ENCODE measurements at regions not wholly inside any gene's neighbourhood (a gene's known extent, or its start where the extent isn't known, plus 50 kb on each side); places are given as distances from the start of the nearest gene placed in this dataset.

DNA sequence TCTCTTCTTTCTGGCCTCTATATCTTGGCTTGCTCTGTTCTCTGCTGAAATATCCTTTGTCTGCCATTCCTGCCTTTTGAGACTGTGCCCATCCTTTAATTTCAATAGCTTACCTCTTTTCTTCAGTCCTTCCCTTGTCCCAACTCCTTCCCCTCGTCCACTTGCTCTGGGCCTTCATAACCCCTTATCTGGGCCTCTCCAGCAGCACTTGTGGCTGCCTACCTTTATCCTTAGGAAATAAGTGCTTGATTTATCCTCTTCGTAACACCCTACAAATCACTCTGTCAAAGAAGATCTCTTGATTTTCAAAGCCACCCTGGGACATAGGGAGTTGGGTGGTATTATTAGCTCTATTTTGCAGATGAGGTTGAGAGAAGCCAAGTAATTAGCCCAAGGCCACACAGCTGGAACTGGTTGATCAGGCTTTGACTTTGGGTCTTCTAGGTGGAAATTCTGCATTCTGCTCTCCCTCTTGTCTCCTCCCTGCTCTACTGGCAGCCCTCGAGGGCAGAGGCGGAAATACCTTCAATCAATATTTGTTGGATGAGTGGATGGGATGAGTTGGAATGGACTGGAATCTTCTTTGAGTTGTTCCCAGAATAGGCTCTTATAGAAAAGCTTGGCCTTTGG lies 84.0 kb upstream of the TLE3 start:
- TF ChIP-seq, protein P1, sequence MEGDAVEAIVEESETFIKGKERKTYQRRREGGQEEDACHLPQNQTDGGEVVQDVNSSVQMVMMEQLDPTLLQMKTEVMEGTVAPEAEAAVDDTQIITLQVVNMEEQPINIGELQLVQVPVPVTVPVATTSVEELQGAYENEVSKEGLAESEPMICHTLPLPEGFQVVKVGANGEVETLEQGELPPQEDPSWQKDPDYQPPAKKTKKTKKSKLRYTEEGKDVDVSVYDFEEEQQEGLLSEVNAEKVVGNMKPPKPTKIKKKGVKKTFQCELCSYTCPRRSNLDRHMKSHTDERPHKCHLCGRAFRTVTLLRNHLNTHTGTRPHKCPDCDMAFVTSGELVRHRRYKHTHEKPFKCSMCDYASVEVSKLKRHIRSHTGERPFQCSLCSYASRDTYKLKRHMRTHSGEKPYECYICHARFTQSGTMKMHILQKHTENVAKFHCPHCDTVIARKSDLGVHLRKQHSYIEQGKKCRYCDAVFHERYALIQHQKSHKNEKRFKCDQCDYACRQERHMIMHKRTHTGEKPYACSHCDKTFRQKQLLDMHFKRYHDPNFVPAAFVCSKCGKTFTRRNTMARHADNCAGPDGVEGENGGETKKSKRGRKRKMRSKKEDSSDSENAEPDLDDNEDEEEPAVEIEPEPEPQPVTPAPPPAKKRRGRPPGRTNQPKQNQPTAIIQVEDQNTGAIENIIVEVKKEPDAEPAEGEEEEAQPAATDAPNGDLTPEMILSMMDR (IDR thresholded peaks at IDR 0.05): no peak

DNA sequence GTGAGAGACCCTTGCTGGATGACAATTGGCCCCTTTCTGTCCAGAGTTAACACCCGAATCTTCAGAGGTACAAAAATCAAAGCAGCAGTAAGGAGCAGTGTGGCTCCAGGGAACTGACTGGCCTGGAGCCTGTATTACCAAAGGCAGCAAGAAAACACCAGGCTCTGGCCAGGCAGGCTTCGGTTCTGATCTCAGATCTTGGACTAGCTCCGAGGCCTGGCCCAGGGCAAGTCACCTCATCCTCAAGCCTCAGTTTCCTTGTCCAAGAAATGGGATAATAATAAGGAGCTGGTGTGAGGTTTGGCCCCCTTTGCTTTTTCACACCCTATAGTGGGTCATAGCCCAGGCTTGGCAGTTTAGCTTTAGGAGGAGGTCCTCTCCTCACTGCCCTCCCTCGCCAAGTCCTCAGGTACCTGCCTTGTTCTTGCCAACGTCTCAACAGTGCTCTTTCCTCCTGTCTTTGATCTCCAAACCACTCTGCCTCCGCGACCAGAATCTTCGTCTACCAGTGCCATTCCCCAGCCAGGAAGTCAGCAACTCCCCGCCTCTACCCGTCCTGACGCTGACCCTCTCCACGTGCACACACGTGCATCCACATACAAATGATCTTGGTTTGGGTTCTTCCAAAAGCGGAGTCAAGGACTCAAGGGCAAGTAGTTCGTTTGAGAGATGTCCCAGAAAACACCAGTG lies 82.6 kb upstream of the TLE3 start:
- TF ChIP-seq, protein P1 (IDR thresholded peaks at IDR 0.05): no peak

DNA sequence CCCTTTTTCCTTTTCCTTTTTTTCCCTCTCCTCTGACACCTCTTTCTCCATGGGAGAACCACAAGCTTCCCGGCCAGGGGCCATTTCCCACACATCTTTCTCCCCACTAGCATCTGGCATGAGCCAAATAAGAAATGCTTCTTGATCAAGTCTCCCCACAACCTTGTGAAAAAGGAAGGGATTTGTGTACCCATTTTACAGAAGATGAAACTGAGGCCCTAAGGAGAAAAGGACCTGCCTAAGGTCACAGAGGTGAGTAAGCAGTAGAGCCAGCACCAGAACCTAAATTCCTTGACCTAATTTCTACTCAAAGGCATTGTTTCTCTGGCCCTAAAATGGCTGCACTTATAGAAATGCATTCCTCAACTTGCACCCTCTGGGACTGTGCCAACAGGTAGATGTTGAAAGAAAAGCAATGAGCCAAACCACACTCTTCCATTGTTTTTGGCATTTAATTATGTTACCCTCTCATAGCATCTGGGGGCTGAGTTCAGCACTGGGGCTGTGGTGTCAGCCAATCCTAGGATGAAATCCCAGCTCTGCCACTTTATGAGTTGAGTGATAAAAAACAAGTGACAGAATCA lies 81.7 kb upstream of the TLE3 start:
- TF ChIP-seq, protein P1 (IDR thresholded peaks at IDR 0.05): no peak

DNA sequence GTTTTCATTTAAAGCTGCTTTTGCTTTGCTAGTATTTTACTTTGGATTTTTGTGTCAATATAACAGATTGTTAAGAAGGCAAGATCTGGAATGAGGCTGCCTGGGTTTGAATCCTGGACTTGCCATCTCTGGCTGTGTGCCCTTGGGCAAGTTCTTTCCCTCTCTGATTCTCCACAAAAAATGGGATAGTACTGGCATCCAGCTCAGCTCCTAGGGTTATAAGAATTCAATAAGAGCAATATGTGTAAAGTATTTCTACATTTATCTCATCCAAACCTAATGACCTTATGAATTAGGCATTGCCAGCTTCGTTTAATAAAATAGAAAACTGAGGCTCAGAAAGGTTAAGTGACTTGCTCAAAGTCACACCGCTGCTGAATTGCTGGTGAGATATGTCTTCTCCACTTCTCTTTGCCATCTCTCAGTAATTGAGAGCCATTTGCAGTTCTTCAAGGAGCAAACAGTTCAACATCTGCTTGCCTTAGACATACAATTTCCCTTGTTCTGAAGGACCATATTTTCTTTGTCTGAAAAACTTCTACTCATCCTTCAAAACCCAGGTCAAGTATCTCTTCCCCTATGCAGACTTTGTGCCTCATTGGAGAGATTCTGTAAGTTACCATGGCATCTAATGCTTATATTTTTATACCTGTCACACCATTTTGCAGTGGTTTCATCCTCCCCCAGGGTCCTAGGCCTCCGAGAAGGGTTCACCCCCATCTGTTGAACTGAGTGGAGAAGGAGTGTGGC lies 80.8 kb upstream of the TLE3 start:
- TF ChIP-seq, protein P1 (IDR thresholded peaks at IDR 0.05): no peak

DNA sequence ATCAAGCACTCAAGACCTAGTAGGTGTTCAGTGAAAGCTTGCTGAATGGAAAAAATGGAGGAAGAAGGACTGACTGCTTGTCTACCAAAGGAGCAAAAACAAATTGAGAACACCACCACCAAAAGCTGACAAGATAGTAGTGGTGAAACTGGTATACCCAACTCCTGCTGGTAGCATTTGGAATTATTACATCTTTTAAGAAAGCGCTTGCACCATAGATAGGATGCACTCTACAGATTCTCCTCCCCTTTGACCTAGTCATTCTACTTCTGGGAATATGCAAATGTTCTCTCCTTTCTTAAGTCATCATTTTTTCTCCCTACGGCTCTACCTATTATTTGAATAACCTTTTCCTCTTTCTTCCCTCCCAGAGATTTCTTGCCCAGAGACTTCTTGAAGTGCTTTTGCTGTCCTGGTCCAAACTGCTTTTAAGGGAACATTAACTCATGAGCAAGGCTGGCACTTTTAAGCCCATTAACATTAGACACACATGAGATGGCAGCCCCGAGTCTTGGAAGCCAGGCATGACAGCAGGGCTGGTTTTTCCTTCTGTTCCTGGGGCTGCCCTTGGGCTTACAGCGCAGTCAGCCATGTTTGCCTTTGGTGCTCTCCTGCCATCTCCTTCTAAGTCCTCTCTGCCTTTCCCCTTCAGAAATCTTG lies 75.0 kb upstream of the TLE3 start:
- TF ChIP-seq, protein P1 (IDR thresholded peaks at IDR 0.05): no peak

DNA sequence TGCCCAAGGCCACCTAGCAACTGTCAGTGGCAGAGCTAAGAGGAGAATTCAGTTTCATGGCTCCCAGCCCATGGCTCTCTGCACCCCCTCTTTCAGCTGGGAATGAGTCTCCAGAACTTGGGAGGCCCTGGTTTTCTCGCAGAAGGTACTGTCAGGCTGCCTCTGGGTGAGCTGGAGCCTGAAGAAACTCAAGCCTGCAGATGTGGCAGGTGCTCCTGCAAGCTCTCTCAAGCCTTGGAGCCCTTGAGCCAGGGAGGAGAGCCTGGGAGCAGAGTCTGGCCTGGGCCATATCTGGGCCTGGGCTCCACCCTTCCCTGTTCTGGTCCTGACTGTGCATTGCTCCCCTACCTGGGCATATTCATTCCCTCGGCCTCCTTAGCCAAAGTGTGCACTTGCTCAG lies 74.4 kb upstream of the TLE3 start:
- TF ChIP-seq, protein P1 (IDR thresholded peaks at IDR 0.05): no peak

DNA sequence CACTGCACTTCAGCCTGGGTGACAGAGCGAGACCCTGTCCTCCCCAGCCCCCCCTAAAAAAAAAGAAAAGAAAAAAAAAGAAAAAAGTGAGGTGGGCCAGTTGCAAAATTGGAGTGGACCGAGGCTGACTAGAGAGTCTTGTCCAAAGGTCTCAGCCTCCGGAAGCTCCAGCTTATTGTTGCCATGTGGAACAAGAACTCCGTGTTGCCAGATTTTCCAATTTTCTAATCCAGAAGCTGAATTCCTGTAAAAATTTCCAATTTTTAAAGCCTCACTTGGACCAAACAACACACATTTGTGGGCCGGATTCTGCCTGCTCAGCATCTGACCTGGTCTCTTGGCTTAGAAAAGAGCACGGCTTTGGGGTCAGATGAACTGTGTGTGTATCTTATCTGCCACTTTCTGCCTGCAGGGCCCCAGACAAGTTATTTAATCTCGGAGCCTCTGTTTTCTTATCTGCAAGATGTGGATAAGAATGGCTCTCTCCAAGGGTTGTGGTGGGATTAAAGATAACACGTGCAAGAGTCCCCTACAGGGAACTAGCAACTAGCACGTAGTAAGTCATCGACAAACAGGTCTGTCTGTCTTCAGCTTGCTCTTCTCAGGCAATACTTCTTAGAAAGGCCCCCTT lies 73.7 kb upstream of the TLE3 start:
- TF ChIP-seq, protein P1 (IDR thresholded peaks at IDR 0.05): no peak

Measured in LNCAP (cell line).